HepG2 (cell line): ENCODE measurements at regions not wholly inside any gene's neighbourhood (a gene's known extent, or its start where the extent isn't known, plus 50 kb on each side); places are given as distances from the start of the nearest gene placed in this dataset.

ENCODE experiments used
- ATAC-seq: fragments of 200-7000 bp; cut with Tn5 transposase; 3 replicates; pipeline ENCODE4 v1.9.1; 2020; ENCODE audit warnings: mild to moderate bottlenecking, moderate library complexity
- BruUV-seq: library from RNA; stranded (reverse); fragments of 400-500 nt; replicated peaks from 2 replicates; lab custom pipeline; 2021; lab: Mats Ljungman, UMichigan
- CTCF ChIA-PET: fragments of 300-600 bp; formaldehyde crosslinking; extraction: SDS; loops from one replicate; lab custom pipeline; 2021; ENCODE audit warnings: low total read pairs, inconsistent platforms, low intra/inter-chr PET ratio; lab: Yijun Ruan, JAX
- POLR2A ChIA-PET: fragments of 350-600 bp; sonication (Branson Sonifier 250); formaldehyde crosslinking; loops from one replicate; lab custom pipeline; 2020; ENCODE audit warnings: antibody characterized with exemption, inconsistent platforms; lab: Yijun Ruan, JAX
- DNase-seq: peaks from one replicate; pipeline ENCODE4 v3.0.0-alpha.2; 2015; ENCODE audit warnings: low spot score
- FAIRE-seq: peaks from 3 replicates; lab custom pipeline; 2011; peaks lifted over from hg19 to GRCh38; lab: Jason Lieb, UNC
- H2AFZ ChIP-seq: one replicate; pipeline ENCODE4 v1.6.1; 2011; ENCODE audit warnings: low read length, inconsistent platforms
- H3K27ac ChIP-seq: fragments of 300-600 bp; 3 replicates; pipeline ENCODE4 v1.8.0; 2011; ENCODE audit warnings: mixed run types, mild to moderate bottlenecking, mixed read lengths, low read length, inconsistent platforms; ENCODE audit not compliant: insufficient read depth; ENCODE audit errors: extremely low read length
- H3K27me3 ChIP-seq, 2 experiments: fragments of 200-600 bp in 1 of 2; 2 replicates in 1 of 2; 3 replicates in 1 of 2; pipeline versions ENCODE4 v1.6.0 to v1.8.0; 2011; ENCODE audit warnings: low read length in 2 of 2, mild to moderate bottlenecking in 2 of 2, moderate library complexity in 2 of 2, inconsistent platforms in 1 of 2; ENCODE audit not compliant: insufficient read depth in 2 of 2, control insufficient read depth in 1 of 2
- H3K36me3 ChIP-seq, 2 experiments: fragments of 200-600 bp in 1 of 2; replicated peaks in 1 of 2; 2 replicates in 1 of 2; 3 replicates in 1 of 2; pipeline versions ENCODE4 v1.5.1 to v1.8.0; 2011; ENCODE audit warnings: low read length in 2 of 2, inconsistent platforms in 1 of 2; ENCODE audit not compliant: insufficient read depth in 2 of 2, control insufficient read depth in 1 of 2
- H3K4me1 ChIP-seq: 2 replicates; pipeline ENCODE4 v1.5.1; 2012; ENCODE audit warnings: low read length, inconsistent platforms; ENCODE audit not compliant: insufficient read depth
- H3K4me2 ChIP-seq: 2 replicates; pipeline ENCODE4 v1.6.0; 2011; ENCODE audit warnings: low read depth, low read length, inconsistent platforms
- H3K4me3 ChIP-seq, 3 experiments: fragments of 200-600 bp in 1 of 3; sonication (generic), shearing (Covaris generic) in 1 of 3; replicated peaks in 1 of 3; 2 replicates each; pipeline ENCODE4 v1.5.1; 2011 to 2016; ENCODE audit warnings: low read length in 3 of 3, inconsistent platforms in 2 of 3, low read depth in 2 of 3, mild to moderate bottlenecking in 2 of 3, control low read depth in 1 of 3, mixed read lengths in 1 of 3; ENCODE audit not compliant: insufficient read depth in 1 of 3
- H3K79me2 ChIP-seq: one replicate; pipeline ENCODE4 v1.6.1; 2011; ENCODE audit warnings: low read length, inconsistent platforms; ENCODE audit not compliant: insufficient read depth
- H3K9ac ChIP-seq: 2 replicates; pipeline ENCODE4 v1.6.0; 2011; ENCODE audit warnings: mild to moderate bottlenecking, low read depth, low read length, inconsistent platforms; ENCODE audit not compliant: insufficient read depth
- H3K9me3 ChIP-seq: 2 replicates; pipeline ENCODE4 v1.5.1; 2012; ENCODE audit warnings: mild to moderate bottlenecking, low read length
- H4K20me1 ChIP-seq: 2 replicates; pipeline ENCODE4 v1.6.0; 2011; ENCODE audit warnings: inconsistent platforms, mild to moderate bottlenecking, low read length, moderate library complexity; ENCODE audit not compliant: insufficient read depth
- GATA4 ChIP-seq: sonication (generic); IDR thresholded peaks from 2 replicates; pipeline ENCODE4 v1.6.1; 2016; ENCODE audit warnings: antibody characterized with exemption, low read depth, borderline replicate concordance
- GFI1 ChIP-seq: sonication (generic); formaldehyde crosslinking; IDR thresholded peaks from 2 replicates; pipeline ENCODE4 v1.5.0; 2020; ENCODE audit warnings: missing genetic modification reagents, mild to moderate bottlenecking, borderline replicate concordance
- GLI4 ChIP-seq: sonication (generic); formaldehyde crosslinking; IDR thresholded peaks from 2 replicates; pipeline ENCODE4 v1.5.1; 2020; ENCODE audit warnings: missing genetic modification reagents, mild to moderate bottlenecking, moderate library complexity, borderline replicate concordance
- PHF5A ChIP-seq: IDR thresholded peaks from one replicate; pipeline ENCODE4 v1.6.1; 2018; ENCODE audit warnings: low read depth, missing genetic modification reagents; ENCODE audit not compliant: unreplicated experiment
- SIN3A ChIP-seq: IDR thresholded peaks from 2 replicates; pipeline ENCODE4 v1.6.1; 2011; ENCODE audit warnings: low read depth, mild to moderate bottlenecking, control low read depth, low read length, borderline replicate concordance
- SIX4 ChIP-seq: sonication (generic); formaldehyde crosslinking; IDR thresholded peaks from 2 replicates; pipeline ENCODE4 v1.4.0; 2020; ENCODE audit warnings: missing genetic modification reagents
- TGIF2 ChIP-seq: IDR thresholded peaks from 2 replicates; pipeline ENCODE4 v1.6.1; 2016; ENCODE audit warnings: control low read depth, missing compliant biosample characterization
- TSC22D2 ChIP-seq: sonication (generic); formaldehyde crosslinking; IDR thresholded peaks from 2 replicates; pipeline ENCODE4 v1.5.1; 2020; ENCODE audit warnings: missing genetic modification reagents, mild to moderate bottlenecking, borderline replicate concordance
- ZNF558 ChIP-seq: sonication (generic); formaldehyde crosslinking; IDR thresholded peaks from 2 replicates; pipeline ENCODE4 v1.9.0; 2022; ENCODE audit warnings: mild to moderate bottlenecking, missing genetic modification reagents, borderline replicate concordance
- WGBS: methylation state at CpG from one replicate; pipeline ENCODE4 v1.1.6; 2017; ENCODE audit warnings: low lambda C conversion rate; 5-methylcytosine and 5-hydroxymethylcytosine counted together
- in situ Hi-C: cut with HindIII; loops from 2 replicates; pipeline ENCODE4 v1.10.0; 2017; ENCODE audit warnings: low pct_unique_long_range_greater_than_20kb; ENCODE audit not compliant: extremely low pct_ligation_motif_present
- intact Hi-C: fragments of 100-400 bp; cut with micrococcal nuclease; formaldehyde crosslinking; loops from one replicate; pipeline ENCODE4 v1.10.0; 2022; ENCODE audit not compliant: unreplicated experiment
- TF ChIP-seq, protein P1 (sequence below): sonication (generic); formaldehyde crosslinking; IDR thresholded peaks from 2 replicates; pipeline ENCODE4 v1.8.1; 2022; ENCODE audit warnings: mild to moderate bottlenecking, missing genetic modification reagents
- TF ChIP-seq, protein P2 (sequence below): IDR thresholded peaks from 2 replicates; pipeline ENCODE4 v1.6.1; 2016; ENCODE audit warnings: control low read depth
- TF ChIP-seq, protein P3 (sequence below): sonication (generic); formaldehyde crosslinking; IDR thresholded peaks from 2 replicates; pipeline ENCODE4 v1.4.0; 2020; ENCODE audit warnings: missing genetic modification reagents, borderline replicate concordance

DNA sequence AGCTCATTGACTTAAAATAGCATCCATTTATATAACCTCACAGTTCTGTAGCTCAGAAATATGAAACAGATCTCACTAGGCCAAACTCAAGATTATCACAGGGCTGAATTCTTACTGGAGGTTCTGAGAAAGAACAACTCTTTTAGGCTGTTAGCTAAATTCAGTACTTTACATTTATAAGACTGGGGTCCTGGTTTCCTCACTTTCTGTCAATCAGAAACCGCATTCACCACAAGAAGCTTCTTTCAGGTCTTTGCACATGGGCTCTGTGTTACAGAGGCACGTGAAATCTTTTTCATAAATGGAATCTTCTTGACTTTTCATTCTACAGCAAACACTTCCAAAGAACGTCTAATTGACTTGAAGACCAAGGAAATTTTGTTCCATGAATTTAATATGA lies 876.3 kb upstream of the FOXG1 start:
- Histone ChIP-seq H3K4me1 (no peaks in the 10 kb centered on the region), H3K4me3 (no peak overlapping the region), H3K4me2 (no peak overlapping the region), H3K36me3 (no peaks in the 10 kb centered on the region), H2AFZ (no peak overlapping the region), H3K27me3 (no peaks in the 10 kb centered on the region), H3K9ac (no peak overlapping the region)
- in situ Hi-C loops, result no loop called here
- ATAC-seq (no peak), FAIRE-seq (no peak)
- CTCF ChIA-PET, result no interaction called here
- intact Hi-C loops, result no loop called here
- POLR2A ChIA-PET, result no interaction called here
- BruUV-seq, result no TSS peak
- WGBS, result under 1% methylated on average over 3 of the region's 3 CpGs
- TF ChIP-seq, protein P1, sequence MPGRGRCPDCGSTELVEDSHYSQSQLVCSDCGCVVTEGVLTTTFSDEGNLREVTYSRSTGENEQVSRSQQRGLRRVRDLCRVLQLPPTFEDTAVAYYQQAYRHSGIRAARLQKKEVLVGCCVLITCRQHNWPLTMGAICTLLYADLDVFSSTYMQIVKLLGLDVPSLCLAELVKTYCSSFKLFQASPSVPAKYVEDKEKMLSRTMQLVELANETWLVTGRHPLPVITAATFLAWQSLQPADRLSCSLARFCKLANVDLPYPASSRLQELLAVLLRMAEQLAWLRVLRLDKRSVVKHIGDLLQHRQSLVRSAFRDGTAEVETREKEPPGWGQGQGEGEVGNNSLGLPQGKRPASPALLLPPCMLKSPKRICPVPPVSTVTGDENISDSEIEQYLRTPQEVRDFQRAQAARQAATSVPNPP (CRISPR knock-in tag), result no peak
- TF ChIP-seq, protein P2, sequence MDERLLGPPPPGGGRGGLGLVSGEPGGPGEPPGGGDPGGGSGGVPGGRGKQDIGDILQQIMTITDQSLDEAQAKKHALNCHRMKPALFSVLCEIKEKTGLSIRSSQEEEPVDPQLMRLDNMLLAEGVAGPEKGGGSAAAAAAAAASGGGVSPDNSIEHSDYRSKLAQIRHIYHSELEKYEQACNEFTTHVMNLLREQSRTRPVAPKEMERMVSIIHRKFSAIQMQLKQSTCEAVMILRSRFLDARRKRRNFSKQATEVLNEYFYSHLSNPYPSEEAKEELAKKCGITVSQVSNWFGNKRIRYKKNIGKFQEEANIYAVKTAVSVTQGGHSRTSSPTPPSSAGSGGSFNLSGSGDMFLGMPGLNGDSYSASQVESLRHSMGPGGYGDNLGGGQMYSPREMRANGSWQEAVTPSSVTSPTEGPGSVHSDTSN (CRISPR knock-in tag), result no peak
- TF ChIP-seq TSC22D2, result no peak
- TF ChIP-seq GFI1 (CRISPR knock-in tag), result no peak
- no peak for TF ChIP-seq SIN3A
- no peak for TF ChIP-seq SIX4 (CRISPR knock-in tag)
- TF ChIP-seq ZNF558 (CRISPR knock-in tag), result no peak
- TF ChIP-seq GLI4 (CRISPR knock-in tag), result no peak
- no peak for TF ChIP-seq TGIF2
- TF ChIP-seq GATA4, result no peak
- TF ChIP-seq, protein P3, sequence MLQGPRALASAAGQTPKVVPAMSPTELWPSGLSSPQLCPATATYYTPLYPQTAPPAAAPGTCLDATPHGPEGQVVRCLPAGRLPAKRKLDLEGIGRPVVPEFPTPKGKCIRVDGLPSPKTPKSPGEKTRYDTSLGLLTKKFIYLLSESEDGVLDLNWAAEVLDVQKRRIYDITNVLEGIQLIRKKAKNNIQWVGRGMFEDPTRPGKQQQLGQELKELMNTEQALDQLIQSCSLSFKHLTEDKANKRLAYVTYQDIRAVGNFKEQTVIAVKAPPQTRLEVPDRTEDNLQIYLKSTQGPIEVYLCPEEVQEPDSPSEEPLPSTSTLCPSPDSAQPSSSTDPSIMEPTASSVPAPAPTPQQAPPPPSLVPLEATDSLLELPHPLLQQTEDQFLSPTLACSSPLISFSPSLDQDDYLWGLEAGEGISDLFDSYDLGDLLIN (CRISPR knock-in tag), result no peak
- TF ChIP-seq PHF5A (CRISPR knock-in tag), result no peak
- TF ChIP-seq, all 625 proteins: peak for 0
- peaks cover 97% of the 10 kb centered on the region for H3K9me3 ChIP-seq
- H3K27ac ChIP-seq, result no peak overlapping the region
- DNase-seq, result no peak
- no peaks in the 10 kb centered on the region for H3K79me2 ChIP-seq
- no peaks in the 10 kb centered on the region for H4K20me1 ChIP-seq
